IPS-NIHi7 (cell line): ENCODE measurements at regions not wholly inside any gene's neighbourhood (a gene's known extent, or its start where the extent isn't known, plus 50 kb on each side); places are given as distances from the start of the nearest gene placed in this dataset.
A peak's percentile ranks its signal among the peaks of the same experiment; 100 is the strongest.

Experiments used
- DNase-seq: peaks from one replicate; pipeline ENCODE4 v3.0.0; 2012; ENCODE audit warnings: mixed read lengths; ENCODE audit errors: extremely low spot score

DNA sequence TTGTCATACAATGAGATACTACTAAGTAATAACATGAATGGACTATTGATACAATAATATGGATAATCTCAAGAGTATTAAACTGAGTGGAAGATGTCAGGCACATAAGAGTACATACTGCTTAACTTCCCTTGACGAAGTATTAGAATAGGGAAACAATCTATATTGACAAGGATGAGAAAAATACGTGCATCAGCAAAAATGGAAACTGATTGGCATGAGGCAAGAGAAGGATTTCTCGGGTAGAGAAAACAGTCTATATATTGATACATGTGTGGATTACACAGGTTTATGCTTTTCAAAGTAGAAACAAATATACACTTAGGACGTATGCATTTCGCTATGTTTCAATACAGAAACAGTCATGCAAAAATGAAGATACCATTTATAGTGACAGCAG, 57.4 kb downstream of the PRR20E start:
- no peak for DNase-seq

DNA sequence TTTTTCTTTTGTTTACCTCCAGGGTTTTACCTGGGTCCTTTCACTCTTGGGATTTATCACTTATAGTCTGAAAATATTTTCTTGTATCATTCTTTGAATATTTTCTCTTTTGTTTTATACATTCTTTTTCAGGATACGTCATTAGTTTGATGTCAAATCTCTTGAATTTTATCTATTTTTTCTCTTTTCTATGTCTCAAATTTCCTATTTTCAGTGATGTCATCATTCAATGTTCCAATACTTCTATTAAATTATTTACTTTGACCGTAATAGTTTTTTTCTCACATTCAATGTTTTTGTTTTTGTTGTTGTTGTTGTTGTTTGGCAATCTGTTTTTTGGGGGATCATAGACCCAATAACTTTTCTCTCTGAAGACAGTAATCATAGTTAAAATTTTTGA, 83.5 kb downstream of the PRR20E start:
- DNase-seq: no peak

- DNase-seq: no peak
Measured at GRCh38 chr13:57253551-57253950, 86.6 kb downstream of the PRR20E start.

GRCh38 chr13:57264965-57265364, 98.0 kb downstream of the PRR20E start:
- DNase-seq: no peak

GRCh38 chr13:57270493-57270892, 103.5 kb downstream of the PRR20E start:
- no peak for DNase-seq

GRCh38 chr13:57286511-57287098, 119.6 kb downstream of the PRR20E start:
- no peak for DNase-seq

- DNase-seq: no peak
Measured at GRCh38 chr13:57302604-57303003, 135.6 kb downstream of the PRR20E start.

DNA sequence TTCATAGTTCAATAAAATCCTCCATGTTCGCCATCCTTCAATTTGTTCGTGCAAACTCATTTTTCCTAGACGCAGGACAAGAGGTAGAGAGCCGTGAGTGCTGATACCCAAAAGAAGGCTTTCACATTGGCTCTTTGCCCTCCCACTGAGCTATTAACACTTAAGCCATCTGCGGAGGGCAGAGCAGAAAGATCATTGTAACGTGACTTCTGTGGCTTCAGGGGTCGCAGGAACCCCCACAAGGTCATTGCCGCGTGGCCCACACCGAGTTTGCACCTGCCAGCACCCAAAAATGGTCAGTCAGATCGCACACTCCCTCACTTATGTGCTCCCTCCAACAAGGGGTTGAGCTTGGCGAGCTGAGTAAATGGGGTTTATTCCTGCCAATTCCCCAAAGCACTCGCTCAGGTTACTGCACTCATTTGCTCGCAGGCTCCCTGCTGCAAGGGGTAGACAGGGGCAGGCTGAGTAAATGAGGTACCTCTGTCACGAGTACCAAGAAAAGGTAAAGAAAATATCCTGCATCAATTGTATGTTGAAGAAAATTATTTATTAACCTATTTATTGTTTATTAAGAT, 144.1 kb downstream of the PRR20E start:
- DNase-seq: peak; percentile 21

DNA sequence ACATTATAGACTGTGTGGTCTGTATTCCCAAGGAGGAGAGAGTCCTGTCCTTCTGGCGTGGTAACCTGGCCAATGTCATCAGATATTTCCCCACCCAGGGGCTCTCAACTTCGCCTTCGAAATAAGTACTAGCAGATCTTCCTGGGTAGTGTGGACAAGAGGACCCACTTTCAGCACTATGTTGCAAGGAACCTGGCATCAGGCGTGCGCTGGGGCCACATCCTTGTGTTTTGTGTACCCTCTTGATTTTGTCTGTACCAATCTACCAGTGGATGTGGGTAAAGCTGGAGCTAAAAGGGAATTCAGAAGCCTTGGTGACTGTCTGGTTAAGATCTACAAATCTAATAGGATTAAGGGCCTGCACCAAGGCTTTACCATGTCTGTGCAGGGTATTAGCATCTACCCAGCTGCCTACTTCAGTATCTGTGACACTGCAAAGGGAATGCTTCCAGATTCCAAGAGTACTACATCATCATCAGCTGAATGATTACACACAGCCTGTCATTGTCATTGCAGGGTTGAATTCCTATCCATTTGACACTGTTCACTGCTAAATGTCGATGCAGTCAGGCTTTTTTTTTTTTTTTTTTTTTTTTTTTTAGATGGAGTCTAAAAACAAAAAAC, 148.0 kb downstream of the PRR20E start:
- DNase-seq: no peak

GRCh38 chr13:57326532-57326931, 159.5 kb downstream of the PRR20E start:
- DNase-seq: no peak

DNA sequence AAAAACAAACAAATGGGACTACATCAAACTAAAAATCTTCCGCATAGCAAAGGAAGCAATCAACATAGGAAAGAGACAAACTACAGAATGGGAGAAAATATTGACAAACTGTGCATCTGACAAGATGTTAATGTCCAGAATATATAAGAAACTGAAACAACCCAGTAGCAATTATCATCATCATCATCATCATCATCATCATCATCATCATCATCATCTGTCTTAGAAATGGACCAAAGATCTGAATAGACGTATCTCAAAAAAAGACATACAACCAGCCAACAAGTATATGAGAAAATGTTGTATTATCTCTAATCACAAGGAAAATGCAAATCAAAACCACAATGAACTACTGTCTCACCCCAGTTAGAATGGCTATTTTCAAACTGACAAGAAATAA, 173.9 kb downstream of the PRR20E start:
- DNase-seq: no peak

DNA sequence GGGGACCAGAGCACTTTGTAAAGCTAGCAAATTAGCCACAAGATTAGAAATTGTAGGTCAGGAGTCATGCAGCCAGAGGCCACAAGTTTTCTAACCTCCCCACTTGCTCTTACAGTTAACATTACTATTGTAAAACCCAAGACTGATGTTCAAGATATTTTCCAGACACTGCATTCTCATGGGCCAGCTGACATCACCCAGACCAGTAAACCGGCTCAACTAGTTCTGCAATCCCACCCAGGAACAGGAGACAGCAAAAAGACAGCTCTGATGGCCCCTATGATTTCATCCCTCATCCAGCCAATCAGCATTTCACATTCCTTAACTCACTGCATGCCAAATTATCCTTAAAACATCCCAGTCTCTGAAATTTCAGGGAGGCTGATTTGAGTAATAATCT, 178.5 kb downstream of the PRR20E start:
- no peak for DNase-seq

DNA sequence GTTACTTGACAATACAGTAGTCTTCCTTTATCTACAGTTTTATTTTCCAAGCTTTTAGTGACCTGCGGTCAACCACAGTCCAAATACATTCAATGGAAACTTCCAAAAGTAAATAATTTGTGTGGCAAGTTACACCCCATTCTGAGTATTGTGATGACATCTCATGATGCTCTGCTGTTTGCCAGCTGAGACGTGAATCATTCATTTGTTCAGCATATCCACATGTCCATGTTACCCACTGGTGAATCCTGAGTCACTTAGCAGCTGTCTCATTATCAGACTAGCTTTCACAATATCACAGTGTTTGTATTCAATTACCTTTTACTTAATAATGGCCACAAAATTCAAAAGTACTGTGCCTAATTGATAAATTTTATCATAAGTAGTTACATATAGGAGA, 179.8 kb downstream of the PRR20E start:
- no peak for DNase-seq

DNA sequence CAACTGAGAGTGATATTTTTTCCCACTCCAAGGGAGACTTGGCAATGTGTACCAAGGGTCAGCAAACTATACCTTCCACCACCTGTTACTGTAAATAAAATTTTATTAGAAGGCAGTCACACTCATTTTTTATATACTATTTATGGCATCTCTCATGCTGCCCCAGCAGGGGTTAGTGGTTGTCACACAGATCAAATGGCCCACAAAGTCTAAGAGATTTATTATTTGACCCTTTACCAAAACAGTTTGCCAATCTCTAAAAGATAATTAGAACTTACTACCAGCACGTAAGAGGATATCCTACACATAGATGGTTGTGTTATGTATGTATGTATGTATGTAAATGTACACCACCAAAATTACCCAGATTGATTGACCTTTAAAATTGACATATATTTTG, 185.1 kb downstream of the PRR20E start:
- DNase-seq: no peak

DNA sequence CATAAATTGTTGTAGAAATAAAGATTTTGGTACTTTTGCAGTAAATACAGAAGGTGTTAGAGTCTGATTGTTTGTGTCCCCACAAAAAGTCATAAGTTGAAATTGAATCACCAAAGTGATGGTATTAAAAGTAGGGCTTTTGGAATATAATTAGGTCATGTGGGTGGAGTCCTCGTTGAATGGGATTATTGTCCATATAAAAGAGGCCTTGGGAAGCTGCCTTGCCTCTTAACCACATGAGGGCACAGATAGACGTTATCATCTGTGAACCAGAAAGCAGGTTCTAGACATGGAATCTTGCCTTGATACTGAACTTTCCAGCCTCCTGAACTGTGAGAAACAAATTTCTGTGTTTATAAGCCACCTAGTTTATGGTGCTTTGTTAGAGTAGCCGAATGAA, 186.8 kb downstream of the PRR20E start:
- no peak for DNase-seq

- DNase-seq: no peak
Measured at GRCh38 chr13:57375876-57376275, 208.9 kb downstream of the PRR20E start.

GRCh38 chr13:57408312-57408711, 223.2 kb upstream of the PCDH17 start:
- no peak for DNase-seq

- peak; percentile 14 for DNase-seq
Measured at GRCh38 chr13:57409121-57409520, 222.4 kb upstream of the PCDH17 start.

GRCh38 chr13:57409656-57410055, 221.9 kb upstream of the PCDH17 start:
- DNase-seq: no peak

- DNase-seq: no peak
Measured at GRCh38 chr13:57418067-57418677, 213.4 kb upstream of the PCDH17 start.

DNA sequence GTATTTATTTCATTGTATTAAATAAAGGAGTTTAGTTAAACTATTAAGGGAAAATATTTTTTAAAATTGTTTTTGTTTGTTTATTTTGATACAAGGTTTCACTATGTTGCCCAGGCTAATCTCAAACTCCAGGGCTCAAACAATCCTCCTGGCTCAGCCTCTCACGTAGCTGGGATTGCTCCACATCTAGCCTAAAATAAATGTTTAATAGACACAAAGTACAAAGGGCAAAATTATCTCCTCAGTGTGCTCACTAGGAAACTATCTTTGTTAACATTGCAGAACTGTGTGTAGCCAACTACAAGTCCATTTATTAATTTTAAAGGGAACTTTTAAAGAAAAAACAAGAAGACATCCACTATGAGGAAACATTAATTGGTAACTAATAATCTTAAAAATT, 207.2 kb upstream of the PCDH17 start:
- DNase-seq: no peak

- DNase-seq: no peak
Measured at GRCh38 chr13:57425531-57425930, 206.0 kb upstream of the PCDH17 start.

DNA sequence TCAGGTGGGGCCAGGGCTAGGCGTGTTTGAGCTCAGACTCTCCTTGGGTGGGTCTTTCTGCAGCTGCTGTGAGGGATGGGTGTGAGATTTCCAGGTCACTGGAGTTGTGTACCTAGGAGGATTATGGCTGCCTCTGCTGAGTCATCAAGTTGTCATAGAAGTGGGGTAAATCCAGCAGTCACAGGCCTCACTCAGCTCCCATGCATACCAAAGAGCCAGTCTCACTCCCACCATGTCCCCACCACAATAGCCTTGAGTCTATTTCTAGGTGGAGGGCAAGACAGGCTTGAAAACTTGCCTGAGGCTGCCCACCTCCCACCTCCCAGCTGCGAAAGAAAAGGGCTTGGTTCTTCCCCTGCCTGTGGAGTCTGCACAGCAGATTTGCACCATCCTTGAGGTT, 194.0 kb upstream of the PCDH17 start:
- DNase-seq: peak; percentile 6
